ENCODE measurements at regions not wholly inside any gene's neighbourhood (a gene's known extent, or its start where the extent isn't known, plus 50 kb on each side); places are given as distances from the start of the nearest gene placed in this dataset.

GRCh38 chr1:56416495-56416894 is 162.9 kb downstream of the PLPP3 start:
- TF ChIP-seq CTCF (IDR thresholded peaks at IDR 0.05) = peak in 1 of 5 experiments; percentile 17
- TF ChIP-seq POLR2A (IDR thresholded peaks at IDR 0.05) = no peak
- no peak for TF ChIP-seq POLR2AphosphoS5 (IDR thresholded peaks at IDR 0.05)
